COR-L47 (cell line): ENCODE measurements at regions not wholly inside any gene's neighbourhood (a gene's known extent, or its start where the extent isn't known, plus 50 kb on each side); places are given as distances from the start of the nearest gene placed in this dataset.

Experiments
- DNase-seq: peaks from one replicate; lab custom pipeline; 2025; lab: John Stamatoyannopoulos, UW

DNA sequence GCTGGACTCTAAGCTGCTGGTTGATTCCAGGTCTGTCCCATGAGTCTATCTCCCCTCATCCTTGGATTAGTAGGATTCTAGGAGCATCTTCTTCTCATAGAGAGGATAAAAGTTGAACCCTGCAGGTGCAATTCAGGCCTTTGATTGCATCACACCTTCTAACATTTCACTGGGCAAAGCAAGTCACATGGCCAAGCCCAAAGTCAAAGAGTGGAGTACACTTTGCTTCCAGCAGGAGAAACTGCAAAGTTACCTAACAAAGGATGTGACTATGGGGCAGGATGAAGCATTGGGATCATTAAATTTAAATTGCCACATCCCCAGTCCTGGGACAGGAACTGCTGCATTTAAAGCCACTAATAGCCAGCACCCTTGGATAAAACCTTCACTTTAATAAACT is 51.0 kb upstream of the EGFLAM start:
- no peak for DNase-seq

DNA sequence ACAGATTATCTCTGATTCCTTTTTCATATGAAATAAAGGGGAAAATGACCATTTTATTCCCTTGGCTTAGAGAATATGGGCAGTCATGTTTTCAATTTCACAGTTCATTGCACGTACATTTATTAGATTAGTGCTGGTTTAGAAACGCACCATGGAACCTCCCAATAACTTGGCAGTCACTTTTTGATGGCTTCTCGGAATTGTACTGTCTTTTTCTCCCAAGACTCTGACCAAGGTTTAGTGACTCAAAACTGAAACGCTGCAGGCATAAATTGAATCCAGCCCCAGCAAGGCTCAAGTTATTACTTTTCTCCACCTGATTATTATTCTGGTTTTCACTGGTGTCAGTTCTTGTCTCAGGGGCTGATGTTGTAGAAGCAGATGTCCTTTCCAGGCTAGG is 55.6 kb upstream of the EGFLAM start:
- DNase-seq = no peak

DNA sequence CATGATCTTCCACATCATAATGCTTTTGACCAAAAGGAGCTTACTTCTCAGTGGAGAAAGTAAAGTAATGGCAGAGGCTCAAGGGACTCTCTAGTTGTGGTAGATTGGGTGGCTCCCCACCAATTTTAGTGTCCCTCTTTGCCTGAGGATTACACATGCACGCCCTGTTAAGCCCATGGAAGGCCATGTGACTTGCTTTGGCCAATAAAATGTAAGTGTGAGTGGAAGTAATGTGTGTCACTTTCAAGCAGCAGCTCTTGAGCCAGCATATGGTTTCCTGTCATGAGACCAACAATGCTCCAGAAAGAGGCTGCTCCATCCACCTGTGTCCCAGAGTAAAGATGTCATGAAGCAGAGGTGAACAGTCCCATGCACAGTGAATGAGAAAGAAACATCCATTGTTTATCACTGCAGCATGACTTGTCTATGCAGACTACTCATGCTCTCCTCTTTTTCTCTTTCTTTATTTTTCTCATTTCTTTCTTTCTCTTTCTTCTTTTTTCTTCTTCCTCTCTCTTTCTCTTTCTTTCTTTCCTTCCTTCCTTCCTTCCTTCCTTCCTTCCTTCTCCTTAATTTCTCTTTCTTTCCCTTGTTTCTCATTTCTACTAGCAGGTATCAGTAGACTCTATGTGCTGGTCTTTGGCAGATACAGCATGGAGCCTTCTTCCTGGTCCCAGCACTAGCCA is 57.3 kb upstream of the EGFLAM start:
- DNase-seq = no peak

DNA sequence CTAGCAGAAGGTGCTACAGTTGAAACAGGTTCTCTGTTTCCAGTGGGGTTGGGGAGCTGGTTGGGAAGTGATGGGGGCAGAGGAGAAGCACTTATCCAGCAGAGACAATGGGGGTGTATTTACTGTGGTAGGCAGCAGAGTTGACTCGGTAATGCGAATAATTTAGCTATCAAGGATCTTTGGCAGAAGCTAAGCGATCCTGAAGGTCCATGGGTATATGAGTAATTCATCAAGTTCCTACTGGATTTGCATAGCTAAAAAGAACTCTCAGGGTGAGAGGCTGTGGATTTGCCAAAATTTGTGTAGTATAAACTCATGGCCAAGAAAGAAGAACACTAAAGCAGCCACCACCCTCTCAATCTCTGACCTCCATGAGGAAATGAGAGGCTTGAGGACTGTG is 61.2 kb upstream of the EGFLAM start:
- DNase-seq = no peak

DNA sequence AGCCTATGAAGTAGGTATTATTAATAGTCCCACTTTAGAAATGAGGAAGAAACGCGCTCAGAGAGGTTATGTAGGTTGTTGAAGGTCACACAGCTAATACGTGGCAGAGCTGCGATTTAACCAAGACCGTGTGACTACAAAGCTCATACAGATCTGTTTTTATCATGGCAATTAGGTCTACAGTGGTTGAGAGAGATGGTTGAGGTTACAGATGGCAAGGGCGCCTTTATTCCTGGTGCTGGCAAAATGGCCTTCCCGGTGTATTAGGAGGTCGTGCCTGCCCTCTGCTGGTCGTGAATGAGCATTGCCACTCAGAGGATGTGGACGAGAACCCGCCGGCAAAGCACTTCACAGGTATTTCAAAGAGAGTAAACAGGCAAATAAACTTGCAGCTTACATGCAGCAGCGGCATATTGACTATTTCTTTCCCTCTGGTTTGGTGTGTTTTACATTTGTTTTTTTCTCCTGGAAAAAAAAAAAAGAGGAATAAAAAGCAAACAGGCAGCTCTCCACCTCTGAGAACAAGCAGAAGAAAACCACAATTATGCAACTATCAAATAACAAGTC is 65.3 kb upstream of the EGFLAM start:
- peak; percentile 37 for DNase-seq

DNA sequence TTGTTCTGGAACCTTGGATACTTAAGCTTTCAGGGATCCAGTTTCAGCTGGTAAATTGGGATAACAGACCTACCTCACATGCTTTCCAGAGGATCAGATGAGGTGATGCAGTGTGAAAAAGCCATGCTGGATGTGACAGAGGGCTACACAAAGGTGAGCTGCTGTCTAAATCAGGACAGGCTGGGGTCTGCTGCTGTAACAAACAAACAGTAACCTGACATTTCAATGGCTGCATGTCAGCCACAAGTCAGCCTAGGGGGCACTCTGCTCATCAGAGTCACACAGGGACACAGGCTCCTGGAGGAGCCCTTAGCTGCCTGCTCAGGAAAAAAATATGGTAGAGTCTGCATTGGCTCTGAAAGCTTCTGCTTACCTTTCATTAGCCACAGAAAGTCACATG is 66.7 kb upstream of the EGFLAM start:
- no peak for DNase-seq

DNA sequence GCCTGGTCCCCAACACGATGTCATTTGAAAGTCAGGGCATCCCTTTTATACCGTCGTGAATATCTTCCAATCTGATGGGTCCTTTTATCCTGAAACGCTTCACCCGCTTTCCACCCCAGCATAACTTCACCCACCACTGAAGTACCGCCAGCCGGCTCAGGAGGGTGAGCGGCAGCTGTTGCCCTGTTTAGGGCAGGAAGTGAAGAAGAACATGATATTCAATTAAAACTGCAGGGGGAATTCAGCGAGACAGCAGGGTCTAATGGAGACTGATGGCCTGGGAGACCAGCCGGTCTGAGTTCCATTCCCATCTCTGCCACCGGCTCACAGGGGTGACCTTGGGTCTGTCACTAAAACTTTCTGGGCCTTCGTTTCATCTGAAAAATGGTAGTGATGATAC is 68.2 kb upstream of the EGFLAM start:
- DNase-seq = no peak

DNA sequence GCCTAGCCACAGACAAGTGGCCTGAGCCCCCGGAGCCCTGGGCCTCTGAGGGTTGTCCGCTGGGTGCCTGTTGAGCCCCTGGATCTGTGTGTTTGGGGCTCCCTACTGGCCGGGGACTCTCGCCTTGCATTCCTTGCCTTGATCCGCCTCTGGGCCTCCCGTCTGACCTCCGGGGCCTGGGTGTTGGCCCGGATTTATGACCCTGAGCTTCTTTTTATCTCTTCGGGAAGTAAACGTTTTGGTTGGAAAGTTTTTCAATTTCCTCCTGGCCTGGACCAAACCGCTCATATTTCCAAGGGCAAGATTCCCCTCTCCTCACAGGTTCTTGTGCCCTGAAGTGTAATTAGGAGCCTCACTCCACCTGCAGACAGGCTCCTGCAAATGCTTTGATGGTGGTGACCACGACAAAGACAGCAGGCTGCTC is 69.3 kb upstream of the EGFLAM start:
- DNase-seq = no peak

DNA sequence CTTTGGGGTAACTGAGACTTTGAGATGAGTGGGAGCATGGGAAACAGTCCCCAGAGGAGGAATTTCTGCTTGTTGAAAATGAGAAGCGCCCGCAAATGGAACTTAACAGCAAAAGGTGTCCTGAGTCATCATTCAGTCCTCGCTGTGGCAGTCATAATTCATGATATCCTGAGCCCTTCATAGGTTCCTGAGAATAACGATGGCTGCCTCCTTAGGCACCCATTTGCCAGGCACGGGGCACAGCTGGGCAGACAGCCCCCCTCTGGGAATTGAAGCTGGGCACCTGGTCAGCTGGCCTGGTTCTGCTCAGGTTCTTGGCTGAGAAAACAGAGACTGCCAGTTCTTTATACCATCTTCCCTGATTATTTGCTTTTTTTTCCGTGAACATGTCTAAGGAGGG is 69.8 kb upstream of the EGFLAM start:
- no peak for DNase-seq

DNA sequence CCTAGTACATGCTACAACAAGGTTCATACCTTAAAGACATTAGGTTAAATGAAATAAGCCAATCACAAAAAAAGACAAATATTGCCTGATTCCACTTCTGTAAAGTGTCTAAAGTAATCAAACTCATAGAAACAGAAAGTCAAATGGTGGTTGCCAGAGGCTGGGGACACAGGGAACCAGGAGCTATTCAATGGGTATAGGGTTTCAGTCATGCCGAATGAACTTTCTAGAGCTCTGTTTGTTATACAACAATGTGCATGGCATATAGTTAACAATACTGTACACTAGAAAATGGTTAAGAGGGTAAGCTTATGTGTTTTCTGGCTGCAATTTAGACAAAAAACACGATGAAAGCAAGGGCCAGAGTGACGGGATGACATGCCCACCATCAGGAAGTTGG is 70.8 kb upstream of the EGFLAM start:
- DNase-seq = no peak

DNA sequence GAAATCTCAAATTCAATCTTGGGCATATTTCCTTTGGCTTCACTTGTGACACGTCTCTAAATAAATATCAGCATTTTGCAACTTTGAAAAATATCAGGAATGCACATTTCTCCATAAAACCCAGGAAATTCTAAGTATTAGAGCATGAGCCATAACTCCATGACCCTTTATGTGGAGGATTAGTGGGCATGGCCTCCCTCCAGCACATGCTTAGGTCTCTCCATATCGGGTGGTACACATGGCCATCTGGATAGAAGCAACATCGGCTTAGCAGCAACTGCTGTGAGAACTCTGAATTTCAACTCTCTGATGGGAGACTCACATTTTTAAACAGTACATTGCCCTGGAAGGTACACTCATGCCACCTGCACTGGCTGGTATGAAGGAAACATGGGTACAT is 73.7 kb upstream of the EGFLAM start:
- no peak for DNase-seq

DNA sequence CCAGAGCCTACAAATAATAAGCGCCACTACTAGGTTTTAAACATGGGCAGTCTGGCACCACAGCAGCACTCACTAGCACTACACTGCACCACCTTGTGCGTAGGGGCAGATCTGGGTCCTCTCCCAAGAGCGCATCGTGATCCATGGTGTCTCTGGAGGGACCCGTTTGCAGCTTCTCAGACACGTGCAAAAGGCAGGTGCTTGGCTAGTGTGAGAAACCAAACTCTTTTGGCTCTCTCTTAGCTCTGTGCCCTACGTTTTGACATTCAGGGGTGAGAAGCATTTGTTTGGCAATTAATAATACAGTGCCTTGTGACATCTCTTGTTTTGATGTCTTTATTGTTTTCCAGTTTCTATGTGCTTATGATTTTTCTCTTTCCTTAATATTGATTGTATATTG is 75.4 kb upstream of the EGFLAM start:
- no peak for DNase-seq

DNA sequence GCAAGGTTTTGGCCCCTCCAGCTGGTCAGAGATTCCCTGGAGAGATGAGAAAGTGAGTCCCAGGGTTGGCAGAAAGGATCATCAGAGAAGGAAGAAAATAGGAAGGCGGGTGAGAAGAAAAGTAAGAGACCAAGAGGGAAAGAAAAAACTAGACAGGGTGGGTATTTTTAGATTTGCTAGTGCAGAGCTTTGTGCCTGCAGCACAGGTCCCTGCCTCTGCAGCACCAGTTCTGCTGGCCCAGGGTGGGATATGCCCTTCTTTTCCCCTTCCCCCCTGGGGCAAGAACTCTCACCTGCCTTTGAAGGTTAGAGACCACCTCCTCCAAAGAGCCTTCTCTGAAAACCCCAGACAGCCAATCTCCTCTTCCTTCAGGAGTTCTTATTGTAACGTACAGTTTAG is 90.3 kb upstream of the EGFLAM start:
- DNase-seq = no peak

DNA sequence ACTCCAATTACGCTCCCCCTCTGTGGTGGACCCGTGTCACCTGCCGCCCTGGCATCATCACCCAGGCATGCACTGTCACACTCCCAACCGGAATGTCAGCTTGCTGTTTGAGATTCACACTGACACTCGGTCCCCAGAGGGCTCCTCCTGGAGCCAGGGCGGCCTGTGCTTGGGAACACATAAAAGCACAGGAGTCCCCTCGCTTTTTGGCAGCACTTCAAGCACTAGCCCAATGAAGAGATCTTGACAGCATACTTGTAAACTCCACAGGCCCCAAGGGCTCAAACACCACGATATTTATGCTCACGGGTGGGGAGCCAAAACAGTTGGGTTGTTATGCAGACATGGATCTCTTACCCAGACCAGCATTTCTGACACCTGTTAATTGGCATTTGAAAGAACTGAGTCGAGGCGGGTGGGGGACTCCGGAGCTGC is 90.8 kb upstream of the EGFLAM start:
- DNase-seq = no peak

DNA sequence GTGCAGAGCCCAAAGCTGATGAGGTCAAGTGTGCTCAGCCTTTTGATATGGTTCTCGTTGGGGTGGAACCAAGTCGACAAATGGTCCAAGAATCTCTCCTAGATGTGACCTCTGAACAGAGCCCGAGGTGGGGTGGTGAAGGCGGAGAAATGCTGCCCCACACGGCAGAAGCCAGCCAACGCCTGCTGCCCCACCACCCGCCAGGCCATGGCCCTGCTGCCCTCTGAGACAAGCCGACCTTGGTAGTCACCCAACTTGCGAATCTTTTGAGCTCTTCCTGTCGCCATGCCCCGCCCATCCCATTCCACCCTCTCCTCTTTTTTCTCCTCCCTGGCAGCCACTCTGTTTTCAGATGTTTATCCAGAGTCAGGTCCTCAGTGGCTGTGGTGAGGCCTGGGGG is 91.5 kb upstream of the EGFLAM start:
- no peak for DNase-seq

DNA sequence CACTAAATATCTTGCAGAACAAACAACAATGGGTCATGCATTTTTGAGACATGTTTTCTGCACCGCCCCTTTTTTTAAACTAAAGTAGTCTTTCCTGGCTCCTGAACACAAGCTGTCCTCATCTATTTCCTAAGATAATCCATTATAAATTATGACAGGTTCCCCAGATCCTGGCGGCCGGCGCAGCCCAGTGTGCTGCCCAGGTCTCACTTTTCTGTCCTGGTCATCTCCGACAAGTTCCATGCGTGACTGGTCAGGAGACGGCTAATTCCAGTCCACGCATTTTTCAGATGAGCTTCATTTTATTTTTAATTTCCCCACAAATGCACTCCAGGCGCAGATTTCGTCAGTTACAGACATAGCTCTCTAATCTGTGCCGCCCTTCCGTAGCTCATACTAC is 92.9 kb upstream of the EGFLAM start:
- DNase-seq = no peak

DNA sequence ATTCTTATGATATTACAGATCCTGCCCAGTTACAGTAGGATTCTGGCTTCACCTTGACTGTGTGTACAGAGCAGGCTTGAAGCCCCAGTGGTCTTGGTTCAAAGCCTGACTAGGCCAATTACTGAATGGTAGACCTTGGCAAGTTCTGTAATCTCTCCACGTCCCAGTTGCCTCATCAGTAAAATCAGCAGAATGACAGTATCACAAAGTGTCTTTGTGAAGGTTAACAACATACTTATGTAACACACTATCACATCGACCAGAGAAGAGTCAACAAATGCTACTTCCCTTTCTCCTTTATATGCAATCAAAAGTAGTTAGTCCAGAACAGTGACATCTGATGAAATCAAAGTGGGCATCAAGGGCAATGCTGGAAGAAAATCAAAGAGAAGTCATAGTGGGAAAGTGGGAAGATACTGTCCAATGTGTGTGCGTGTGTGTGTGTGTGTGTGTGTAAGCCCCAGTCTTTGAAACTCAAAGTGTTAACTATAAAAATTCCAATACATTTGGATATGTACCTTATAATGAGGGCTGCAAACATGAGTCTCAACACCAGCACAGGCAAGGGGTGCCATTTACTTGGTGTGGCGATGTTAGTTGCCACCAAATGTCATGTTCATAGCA is 93.5 kb upstream of the EGFLAM start:
- DNase-seq = no peak

DNA sequence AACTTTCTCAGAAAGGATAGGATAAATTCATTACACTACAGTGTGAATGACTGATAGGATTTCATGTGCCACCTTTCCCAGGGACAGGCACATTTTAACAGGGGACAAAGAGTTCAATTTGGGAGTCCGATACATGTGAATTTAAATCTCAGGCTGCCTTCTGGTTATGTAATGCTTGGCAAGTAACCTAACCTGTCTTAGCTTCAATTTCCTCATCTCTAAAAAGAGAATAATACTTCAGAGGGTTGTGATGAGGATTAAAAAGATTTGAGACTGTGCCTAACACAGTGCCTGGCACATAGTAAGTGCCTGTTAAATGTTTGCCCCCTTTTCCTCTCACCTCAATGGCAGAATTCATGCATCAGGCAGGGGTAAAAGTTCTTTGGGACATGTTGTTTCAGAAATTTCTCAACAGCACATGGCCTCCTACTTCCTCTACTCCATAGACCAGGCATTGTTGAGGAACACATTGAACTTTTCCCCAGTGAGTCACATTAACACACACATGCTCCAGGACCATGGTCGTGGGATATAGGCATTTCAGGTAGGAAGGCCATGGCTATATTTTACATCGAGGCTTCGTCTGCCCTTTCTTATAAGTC is 94.6 kb upstream of the EGFLAM start:
- DNase-seq = no peak

DNA sequence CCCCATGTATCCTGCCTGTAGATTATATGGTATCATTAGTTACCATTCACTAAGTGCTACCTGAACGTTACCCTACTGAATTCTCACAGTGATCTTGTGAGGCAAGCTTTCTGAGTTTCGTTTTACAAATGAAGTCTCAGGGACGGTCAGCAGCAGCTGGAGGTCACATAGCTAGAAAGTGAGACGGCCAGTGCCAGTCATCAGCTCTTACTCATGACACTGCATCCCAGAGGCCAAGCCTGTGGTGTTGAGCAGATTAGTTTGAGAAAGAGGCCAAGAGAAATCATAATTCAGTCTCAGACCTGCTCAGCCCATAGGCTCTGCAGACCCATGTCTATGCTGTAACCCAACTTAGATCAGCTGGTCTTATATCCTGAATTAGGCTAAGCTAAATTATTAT is 95.7 kb upstream of the EGFLAM start:
- no peak for DNase-seq

DNA sequence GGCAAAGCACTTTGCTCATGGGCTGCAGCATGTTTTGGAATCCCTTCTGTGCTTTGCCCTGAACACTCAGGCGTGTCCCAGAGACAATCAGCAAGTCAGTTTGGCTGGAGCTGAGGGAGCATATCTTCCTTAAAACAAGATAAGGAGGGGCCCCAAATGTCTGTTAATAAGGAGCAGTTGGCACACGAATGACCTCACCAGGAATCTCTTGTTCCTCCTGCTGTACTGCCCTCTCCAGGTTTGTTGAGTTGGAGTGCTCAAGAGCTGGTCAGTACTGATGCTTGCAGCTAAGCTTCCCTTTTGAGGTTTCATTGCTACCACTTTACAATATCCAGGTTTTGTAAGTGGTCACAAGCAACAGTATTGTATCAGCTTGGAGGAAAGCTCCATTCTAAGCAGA is 101.3 kb upstream of the EGFLAM start:
- no peak for DNase-seq

DNA sequence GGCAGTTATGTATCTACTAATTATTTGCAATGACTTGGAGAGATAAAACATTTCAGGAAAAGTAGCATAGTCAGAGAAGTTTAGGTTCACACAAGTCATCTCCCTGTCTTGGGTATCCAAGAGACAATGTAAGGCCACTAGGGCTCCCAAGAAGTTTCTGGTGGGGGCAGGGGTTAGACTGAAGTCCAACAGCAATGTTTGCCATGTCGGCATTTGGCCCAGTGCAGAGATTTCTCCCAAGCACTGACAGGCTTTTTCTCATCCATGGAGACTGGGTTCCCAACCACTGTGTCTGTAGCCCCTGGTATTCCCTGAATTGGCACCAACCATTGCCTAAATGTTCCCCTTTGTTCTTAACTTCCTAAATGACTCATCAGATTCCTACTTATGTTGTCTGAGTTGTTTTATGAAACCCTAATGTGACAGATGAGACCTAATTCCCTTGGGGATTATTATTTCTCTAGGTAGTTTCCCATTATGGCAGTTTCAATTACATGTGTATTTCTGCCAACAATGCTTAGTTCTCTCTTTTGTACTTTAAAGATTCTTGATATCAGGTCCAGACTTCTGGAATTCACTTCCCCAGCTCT is 103.6 kb upstream of the EGFLAM start:
- DNase-seq = no peak

DNA sequence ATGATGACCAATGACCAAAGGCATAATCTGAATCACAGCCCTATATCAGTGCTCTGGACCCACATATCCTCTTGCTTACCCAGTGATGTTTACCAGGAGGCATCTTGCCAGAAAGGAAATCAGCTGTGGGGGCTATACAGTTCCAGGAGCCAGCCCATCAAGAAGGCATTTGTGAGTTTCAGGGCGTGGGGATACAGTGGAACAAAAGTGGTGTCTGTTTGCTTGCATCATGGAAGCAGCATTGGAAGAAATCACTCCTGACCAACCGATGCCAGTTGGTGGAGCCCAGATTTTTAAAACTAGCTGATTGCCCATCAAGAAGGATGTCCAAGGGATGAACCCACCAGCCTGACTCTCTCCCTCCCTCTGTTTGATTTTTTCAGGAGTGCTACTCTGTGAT is 106.5 kb upstream of the EGFLAM start:
- DNase-seq = no peak

DNA sequence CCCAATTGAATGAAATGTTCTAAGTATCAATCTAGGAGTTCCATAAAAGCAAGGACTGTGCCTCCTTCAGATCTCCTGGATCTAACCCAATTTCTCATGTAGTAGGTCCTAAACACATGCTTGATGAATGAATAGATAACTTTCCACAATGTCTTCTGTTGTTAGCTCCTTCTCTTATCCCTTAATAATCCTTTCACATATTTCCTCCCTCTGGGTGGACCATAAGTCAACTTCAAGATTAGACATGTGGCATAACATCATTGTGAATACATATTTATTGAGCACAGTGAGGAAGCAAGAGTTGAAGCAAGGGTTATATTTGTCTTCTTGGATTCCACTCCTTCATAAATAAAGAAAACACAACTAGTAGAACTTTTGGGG is 108.6 kb upstream of the EGFLAM start:
- no peak for DNase-seq
